ENCODE measurements at regions not wholly inside any gene's neighbourhood (a gene's known extent, or its start where the extent isn't known, plus 50 kb on each side); places are given as distances from the start of the nearest gene placed in this dataset.

GRCh38 chr15:69577397-69577796, 124.8 kb downstream of the RPLP1 start:
- Histone ChIP-seq H3K4me3 (ENCODE audit: control insufficient read depth in 2 of 3, extremely low read depth in 1 of 3, insufficient read depth in 2 of 3, low read depth in 1 of 3, low read length in 3 of 3) (no peak overlapping the region), H3K4me1 (ENCODE audit: control insufficient read depth, extremely low read depth, insufficient read depth, low read length) (no peaks in the 10 kb centered on the region), H3K4me2 (ENCODE audit: control insufficient read depth, extremely low read depth, insufficient read depth, low read depth, low read length) (no peak overlapping the region), H3K27me3 (ENCODE audit: control insufficient read depth, extremely low read depth, insufficient read depth, low read length) (peaks cover 71% of the 10 kb centered on the region), H3K9me3 (ENCODE audit: control insufficient read depth, low read depth, low read length) (no peaks in the 10 kb centered on the region), H3K27ac (ENCODE audit: control insufficient read depth, insufficient read depth, low read length) (no peak overlapping the region), H3K79me2 (ENCODE audit: control insufficient read depth, insufficient read depth, low read length) (no peaks in the 10 kb centered on the region), H2AFZ (ENCODE audit: control insufficient read depth, low read length) (no peak overlapping the region), H3K9ac (ENCODE audit: control insufficient read depth, extremely low read depth, insufficient read depth, low read length) (no peak overlapping the region), H3K36me3 (ENCODE audit: control insufficient read depth in 2 of 2, extremely low read depth in 1 of 2, insufficient read depth in 2 of 2, low read length in 2 of 2) (no peaks in the 10 kb centered on the region), H3K9me1 (ENCODE audit: control insufficient read depth, extremely low read depth, insufficient read depth, low read length) (no peaks in the 10 kb centered on the region), H4K20me1 (ENCODE audit: control insufficient read depth, extremely low read depth, insufficient read depth, low read length) (no peaks in the 10 kb centered on the region)
- no peak for TF ChIP-seq EZH2 (IDR thresholded peaks at IDR 0.05; ENCODE audit: low read length)
- no peak for TF ChIP-seq CTCF (optimal IDR thresholded peaks at IDR 0.05 in 1 of 3, IDR thresholded peaks at IDR 0.05 in 1 of 3, conservative IDR thresholded peaks at IDR 0.05 in 1 of 3; ENCODE audit: extremely low read depth in 1 of 3, insufficient read depth in 2 of 3, low read length in 3 of 3)
- dilution Hi-C loops (cut with MboI; ENCODE audit: extremely low pct_ligation_motif_present, low sequenced_read_pairs) = no loop called here
- FAIRE-seq (no peak), DNase-seq (ENCODE audit: low read depth, low spot score) (no peak)

- Histone ChIP-seq H3K4me1 (ENCODE audit: control insufficient read depth, extremely low read depth, insufficient read depth, low read length) (no peaks in the 10 kb centered on the region), H3K9ac (ENCODE audit: control insufficient read depth, extremely low read depth, insufficient read depth, low read length) (no peak overlapping the region), H3K27me3 (ENCODE audit: control insufficient read depth, extremely low read depth, insufficient read depth, low read length) (peaks cover 66% of the 10 kb centered on the region), H4K20me1 (ENCODE audit: control insufficient read depth, extremely low read depth, insufficient read depth, low read length) (no peaks in the 10 kb centered on the region), H3K36me3 (ENCODE audit: control insufficient read depth in 2 of 2, extremely low read depth in 1 of 2, insufficient read depth in 2 of 2, low read length in 2 of 2) (no peaks in the 10 kb centered on the region), H3K9me1 (ENCODE audit: control insufficient read depth, extremely low read depth, insufficient read depth, low read length) (no peaks in the 10 kb centered on the region), H2AFZ (ENCODE audit: control insufficient read depth, low read length) (no peak overlapping the region), H3K79me2 (ENCODE audit: control insufficient read depth, insufficient read depth, low read length) (no peaks in the 10 kb centered on the region), H3K4me2 (ENCODE audit: control insufficient read depth, extremely low read depth, insufficient read depth, low read depth, low read length) (no peak overlapping the region), H3K27ac (ENCODE audit: control insufficient read depth, insufficient read depth, low read length) (no peak overlapping the region), H3K9me3 (ENCODE audit: control insufficient read depth, low read depth, low read length) (no peaks in the 10 kb centered on the region), H3K4me3 (ENCODE audit: control insufficient read depth in 2 of 3, extremely low read depth in 1 of 3, insufficient read depth in 2 of 3, low read depth in 1 of 3, low read length in 3 of 3) (no peak overlapping the region)
- DNase-seq (ENCODE audit: low read depth, low spot score) (no peak), FAIRE-seq (no peak)
- no peak for TF ChIP-seq CTCF (optimal IDR thresholded peaks at IDR 0.05 in 1 of 3, IDR thresholded peaks at IDR 0.05 in 1 of 3, conservative IDR thresholded peaks at IDR 0.05 in 1 of 3; ENCODE audit: extremely low read depth in 1 of 3, insufficient read depth in 2 of 3, low read length in 3 of 3)
- TF ChIP-seq EZH2 (IDR thresholded peaks at IDR 0.05; ENCODE audit: low read length) = no peak
- dilution Hi-C loops (cut with MboI; ENCODE audit: extremely low pct_ligation_motif_present, low sequenced_read_pairs) = no loop called here
These were observed 125.6 kb downstream of the RPLP1 start for GRCh38 chr15:69578252-69578651.

All from keratinocyte (primary cell).